Body of pancreas (tissue), 4 donors: ENCODE measurements at regions not wholly inside any gene's neighbourhood (a gene's known extent, or its start where the extent isn't known, plus 50 kb on each side); places are given as distances from the start of the nearest gene placed in this dataset.

Source experiments
- CTCF ChIP-seq, 7 experiments: fragments of 450-650 bp in 4 of 7; fragments of 200-600 bp in 3 of 7; sonication (generic) in 3 of 7; IDR thresholded peaks; one replicate each; pipeline ENCODE4 v1.5.1; 2016 to 2019; ENCODE audit warnings: antibody characterized with exemption in 7 of 7
- POLR2A ChIP-seq, 3 donors: fragments of 450-650 bp; IDR thresholded peaks; one replicate each; pipeline ENCODE4 v1.6.1; 2016; ENCODE audit warnings: antibody characterized with exemption in 3 of 3, mild to moderate bottlenecking in 2 of 3

DNA sequence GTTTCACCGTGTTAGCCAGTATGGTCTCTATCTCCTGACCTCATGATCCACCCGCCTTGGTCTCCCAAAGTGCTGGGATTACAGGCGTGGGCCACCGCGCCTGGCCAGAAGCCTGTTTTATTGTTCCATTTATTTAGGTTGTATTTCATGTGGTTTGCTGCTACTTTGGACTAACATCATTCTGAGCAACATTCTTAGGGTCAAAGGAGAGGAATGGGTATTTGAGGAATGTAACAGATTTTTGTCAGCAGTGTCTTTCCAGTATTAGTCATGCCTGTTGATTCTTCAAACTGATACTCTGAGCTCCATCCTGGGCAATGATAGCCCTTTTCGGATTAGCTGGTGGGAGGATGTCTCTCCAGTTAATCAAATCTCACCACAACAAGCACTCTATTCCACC, 213.0 kb upstream of the CITED2 start:
- no peak for TF ChIP-seq CTCF (IDR thresholded peaks at IDR 0.05)
- no peak for TF ChIP-seq POLR2A (IDR thresholded peaks at IDR 0.05)
